Heart left ventricle (tissue), 13 donors: ENCODE measurements at regions not wholly inside any gene's neighbourhood (a gene's known extent, or its start where the extent isn't known, plus 50 kb on each side); places are given as distances from the start of the nearest gene placed in this dataset.

Experiments
- CTCF ChIP-seq, 12 donors: fragments of 200-600 bp; sonication (generic) in 4 of 12; IDR thresholded peaks; one replicate each; pipeline versions ENCODE4 v1.5.0 to v1.8.0; 2018 to 2022; ENCODE audit warnings: antibody characterized with exemption in 12 of 12, mild to moderate bottlenecking in 5 of 12
- POLR2A ChIP-seq, 2 donors: fragments of 450-650 bp; IDR thresholded peaks; one replicate each; pipeline ENCODE4 v1.6.1; 2017; ENCODE audit warnings: antibody characterized with exemption in 2 of 2, mild to moderate bottlenecking in 2 of 2, moderate library complexity in 2 of 2
- donor health status: ischemic (EF 13 %, LVEDD 7.1; RV severe dilation, severe dysfunction).
- donor health status: DM: no; HTN: yes; CAD: no.
- donor health status: DM: no; HTN: no; CAD: no.
- donor health status: ischemic (EF 25% LVEDD 6.9; RV normal size, moderate dysfunction).
- donor health status: ischemic (EF 25% LVEDD 5.7; RV mildly dilated, moderate dysfunction).
- donor health status: ischemic (EF 35%, LVEDD 5.7; RV mildly dilated, moderate dysfunction).
- donor health status: nonischemic (EF 11% LVEDD 7.7; RV severe dilation, severe dysfunction).
- donor health status: DM: yes; HTN: yes; CAD: no.
- donor health status: PGD.
- donor health status: ischemic (EF 29% LVEDD 5.4; RV normal size, mild dysfunction).
- donor health status: nonischemic (EF 23%, LVEDD 6.1; RV moderate dilation, normal function).

DNA sequence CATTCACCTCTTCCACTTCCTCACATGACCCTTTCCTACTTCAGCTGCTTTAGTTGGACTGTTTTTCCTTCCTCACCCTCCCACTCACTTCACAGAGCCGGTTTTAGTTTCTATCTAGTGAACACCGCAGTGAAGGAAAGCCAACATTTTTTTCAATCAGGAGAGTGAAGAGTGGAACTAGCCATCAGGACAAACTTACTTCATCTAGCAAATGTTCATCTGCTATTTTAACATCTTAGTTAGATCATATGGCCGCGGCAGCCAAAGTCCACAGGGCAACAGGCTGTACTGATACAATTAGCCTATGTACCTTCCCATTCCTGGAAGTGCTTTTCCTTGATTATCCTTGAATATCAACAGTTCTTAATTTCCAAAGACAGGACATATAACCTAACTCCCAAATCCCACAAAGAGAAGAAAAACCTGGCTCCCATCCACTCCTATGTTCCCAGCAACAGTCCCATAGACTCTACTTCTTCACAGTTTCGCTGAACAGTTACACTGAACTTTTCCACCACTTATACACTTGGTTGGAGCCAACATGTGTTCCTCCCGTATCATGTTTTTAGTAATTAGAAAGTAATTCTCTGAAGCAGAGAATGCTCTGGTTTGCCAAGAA lies 456.2 kb upstream of the THBS1 start:
- TF ChIP-seq CTCF (IDR thresholded peaks at IDR 0.05) (no peak), POLR2A (IDR thresholded peaks at IDR 0.05) (no peak)
